Transverse colon (tissue), 4 donors: ENCODE measurements at regions not wholly inside any gene's neighbourhood (a gene's known extent, or its start where the extent isn't known, plus 50 kb on each side); places are given as distances from the start of the nearest gene placed in this dataset.

Experiments used
- CTCF ChIP-seq, 5 experiments: fragments of 200-600 bp in 3 of 5; fragments of 450-650 bp in 2 of 5; sonication (generic) in 3 of 5; IDR thresholded peaks; 1 replicate in 2 of 5; 2 replicates in 3 of 5; pipeline ENCODE4 v1.5.1; 2016 to 2017; ENCODE audit warnings: antibody characterized with exemption in 5 of 5, inconsistent platforms in 3 of 5, mild to moderate bottlenecking in 2 of 5, moderate library complexity in 1 of 5
- EP300 ChIP-seq: sonication (generic); formaldehyde crosslinking; IDR thresholded peaks from one replicate; pipeline ENCODE4 v1.6.1; 2017; ENCODE audit warnings: antibody characterized with exemption, low read depth
- POLR2AphosphoS5 ChIP-seq, 3 donors: sonication (generic); formaldehyde crosslinking; IDR thresholded peaks; one replicate each; pipeline ENCODE4 v1.6.1; 2016; ENCODE audit warnings: antibody characterized with exemption in 3 of 3

- TF ChIP-seq POLR2AphosphoS5 (IDR thresholded peaks at IDR 0.05) (no peak), CTCF (IDR thresholded peaks at IDR 0.05) (no peak), EP300 (no peak)
These were observed 144.2 kb downstream of the AASDH start for GRCh38 chr4:56243107-56243506.
